Loucy (cell line): ENCODE measurements at regions not wholly inside any gene's neighbourhood (a gene's known extent, or its start where the extent isn't known, plus 50 kb on each side); places are given as distances from the start of the nearest gene placed in this dataset.
"Not testable (repeated sequence)": the region's sequence is repeated elsewhere in the genome, so short reads cannot be mapped to it uniquely, and the experiment has no call there.

Experiments
- H2AFZ ChIP-seq: fragments of 200-600 bp; sonication (generic); 2 replicates; pipeline ENCODE4 v1.6.0; 2016; ENCODE audit warnings: antibody characterized with exemption, mild to moderate bottlenecking, low read length, moderate library complexity
- H3F3A ChIP-seq: fragments of 200-600 bp; 2 replicates; pipeline ENCODE4 v1.6.0; 2016; ENCODE audit warnings: antibody characterized with exemption, low read depth, mild to moderate bottlenecking
- H3K27me3 ChIP-seq: fragments of 200-600 bp; sonication (generic); 2 replicates; pipeline ENCODE4 v1.6.1; 2014; ENCODE audit warnings: low read length, mild to moderate bottlenecking; ENCODE audit not compliant: insufficient read depth, poor library complexity, severe bottlenecking
- H3K36me3 ChIP-seq: fragments of 200-600 bp; sonication (generic); 2 replicates; pipeline ENCODE4 v1.6.1; 2016; ENCODE audit warnings: low read length; ENCODE audit not compliant: insufficient read depth
- H3K4me1 ChIP-seq: fragments of 200-600 bp; sonication (generic); 2 replicates; pipeline ENCODE4 v1.5.1; 2014; ENCODE audit warnings: low read length, mild to moderate bottlenecking; ENCODE audit not compliant: insufficient read depth, poor library complexity, severe bottlenecking
- H3K4me2 ChIP-seq: fragments of 200-600 bp; sonication (generic); 2 replicates; pipeline ENCODE4 v1.6.0; 2014; ENCODE audit warnings: antibody characterized with exemption, low read length, low read depth, mild to moderate bottlenecking; ENCODE audit not compliant: poor library complexity, severe bottlenecking
- H3K4me3 ChIP-seq: fragments of 200-600 bp; sonication (generic); 2 replicates; pipeline ENCODE4 v1.5.1; 2014; ENCODE audit warnings: low read length, mild to moderate bottlenecking, mixed read lengths; ENCODE audit not compliant: poor library complexity, severe bottlenecking
- H3K79me2 ChIP-seq: fragments of 200-600 bp; sonication (generic); 2 replicates; pipeline ENCODE4 v1.6.1; 2014; ENCODE audit warnings: low read length; ENCODE audit not compliant: insufficient read depth
- H3K9ac ChIP-seq: fragments of 200-600 bp; sonication (generic); 2 replicates; pipeline ENCODE4 v1.6.0; 2014; ENCODE audit warnings: mild to moderate bottlenecking, low read depth, low read length, moderate library complexity; ENCODE audit not compliant: poor library complexity, severe bottlenecking
- H3K9me2 ChIP-seq: fragments of 200-600 bp; sonication (generic); replicated peaks from 2 replicates; pipeline ENCODE4 v1.6.1; 2016; ENCODE audit warnings: low read depth, low read length, mixed read lengths
- H3K9me3 ChIP-seq: fragments of 200-600 bp; sonication (generic); 2 replicates; pipeline ENCODE4 v1.6.1; 2014; ENCODE audit warnings: mild to moderate bottlenecking, antibody characterized with exemption, low read length, low read depth; ENCODE audit not compliant: insufficient read depth
- H4K20me1 ChIP-seq: fragments of 200-600 bp; sonication (generic); 2 replicates; pipeline ENCODE4 v1.6.0; 2014; ENCODE audit warnings: antibody characterized with exemption, low read length, mild to moderate bottlenecking; ENCODE audit not compliant: insufficient read depth, poor library complexity, severe bottlenecking
- CTCF ChIP-seq: fragments of 200-600 bp; sonication (generic); conservative IDR thresholded peaks from 2 replicates; pipeline ENCODE4 v1.5.1; 2014; ENCODE audit warnings: mild to moderate bottlenecking, antibody characterized with exemption, low read length
- EZH2phosphoT487 ChIP-seq: fragments of 200-600 bp; IDR thresholded peaks from 2 replicates; pipeline ENCODE4 v1.6.1; 2018; ENCODE audit warnings: antibody characterized with exemption, mild to moderate bottlenecking, moderate library complexity, borderline replicate concordance

GRCh38 chr14:48563489-48563888, 888.1 kb upstream of the MDGA2 start:
- Histone ChIP-seq H3K4me3 (no peak overlapping the region), H2AFZ (no peak overlapping the region), H3K27me3 (no peaks in the 10 kb centered on the region), H3F3A (no peaks in the 10 kb centered on the region), H3K9me3 (no peaks in the 10 kb centered on the region), H3K9ac (no peak overlapping the region), H3K9me2 (no peaks in the 10 kb centered on the region), H3K4me2 (no peak overlapping the region), H3K79me2 (no peaks in the 10 kb centered on the region), H3K4me1 (no peaks in the 10 kb centered on the region), H4K20me1 (no peaks in the 10 kb centered on the region), H3K36me3 (no peaks in the 10 kb centered on the region)
- TF ChIP-seq CTCF (no peak), EZH2phosphoT487 (no peak)

GRCh38 chr14:48561438-48561837, 886.0 kb upstream of the MDGA2 start:
- not testable (repeated sequence) for H3K4me3 ChIP-seq, H3K9ac ChIP-seq, H3F3A ChIP-seq, H3K27me3 ChIP-seq, H3K36me3 ChIP-seq, H3K9me2 ChIP-seq, H3K79me2 ChIP-seq, H4K20me1 ChIP-seq, H2AFZ ChIP-seq, H3K4me1 ChIP-seq, H3K9me3 ChIP-seq, H3K4me2 ChIP-seq

- H3F3A ChIP-seq, result no peaks in the 10 kb centered on the region
- no peaks in the 10 kb centered on the region for H3K9me2 ChIP-seq
- H4K20me1 ChIP-seq, result no peaks in the 10 kb centered on the region
- no peak overlapping the region for H3K4me3 ChIP-seq
- H2AFZ ChIP-seq, result no peak overlapping the region
- no peaks in the 10 kb centered on the region for H3K9me3 ChIP-seq
- no peaks in the 10 kb centered on the region for H3K36me3 ChIP-seq
- no peaks in the 10 kb centered on the region for H3K79me2 ChIP-seq
- H3K4me1 ChIP-seq, result no peaks in the 10 kb centered on the region
- no peak for TF ChIP-seq EZH2phosphoT487
- TF ChIP-seq CTCF, result no peak
- H3K4me2 ChIP-seq, result no peak overlapping the region
- H3K9ac ChIP-seq, result no peak overlapping the region
- no peaks in the 10 kb centered on the region for H3K27me3 ChIP-seq
Observed at GRCh38 chr14:48560421-48560820, 885.0 kb upstream of the MDGA2 start.

GRCh38 chr14:48553443-48553842, 878.0 kb upstream of the MDGA2 start:
- Histone ChIP-seq H3K79me2 (no peaks in the 10 kb centered on the region), H3K4me1 (no peaks in the 10 kb centered on the region), H3K9me3 (no peaks in the 10 kb centered on the region), H3K9ac (no peak overlapping the region), H4K20me1 (no peaks in the 10 kb centered on the region), H3K9me2 (no peaks in the 10 kb centered on the region), H2AFZ (no peak overlapping the region), H3K27me3 (no peaks in the 10 kb centered on the region), H3K4me2 (no peak overlapping the region), H3K36me3 (no peaks in the 10 kb centered on the region), H3K4me3 (no peak overlapping the region), H3F3A (no peaks in the 10 kb centered on the region)
- TF ChIP-seq EZH2phosphoT487 (no peak), CTCF (no peak)
